Upper lobe of left lung (tissue), 6 donors: ENCODE measurements at regions not wholly inside any gene's neighbourhood (a gene's known extent, or its start where the extent isn't known, plus 50 kb on each side); places are given as distances from the start of the nearest gene placed in this dataset.

Experiments used
- ATAC-seq, 2 donors: fragments of 200-7000 bp; cut with Tn5 transposase; one replicate each; pipeline ENCODE4 v1.9.1; 2022; ENCODE audit warnings: mild to moderate bottlenecking in 2 of 2, moderate library complexity in 2 of 2; ENCODE audit not compliant: low FRiP score in 2 of 2
- DNase-seq, 2 donors: peaks; one replicate each; pipeline ENCODE4 v3.0.0-alpha.2; 2019 to 2020
- H3K27ac ChIP-seq, 4 donors: fragments of 200-600 bp; sonication (generic); one replicate each; pipeline ENCODE4 v1.5.1; 2016 to 2019
- H3K27me3 ChIP-seq, 4 donors: fragments of 200-600 bp; sonication (generic); one replicate each; pipeline ENCODE4 v1.5.1; 2017 to 2019
- H3K36me3 ChIP-seq, 4 donors: fragments of 200-600 bp; sonication (generic); one replicate each; pipeline ENCODE4 v1.5.1; 2016 to 2019
- H3K4me1 ChIP-seq, 4 donors: fragments of 200-600 bp; sonication (generic); one replicate each; pipeline ENCODE4 v1.5.1; 2018 to 2019
- H3K4me3 ChIP-seq, 4 donors: fragments of 200-600 bp; sonication (generic); one replicate each; pipeline ENCODE4 v1.5.1; 2017 to 2019; ENCODE audit warnings: mild to moderate bottlenecking in 2 of 4, moderate library complexity in 1 of 4
- H3K9me3 ChIP-seq, 4 donors: fragments of 200-600 bp; sonication (generic); one replicate each; pipeline ENCODE4 v1.5.1; 2018 to 2019
- CTCF ChIP-seq, 6 experiments: fragments of 450-650 bp in 4 of 6; fragments of 200-600 bp in 2 of 6; sonication (generic) in 2 of 6; IDR thresholded peaks; one replicate each; pipeline ENCODE4 v1.5.1; 2016 to 2019; ENCODE audit warnings: antibody characterized with exemption in 6 of 6
- EP300 ChIP-seq, 4 donors: sonication (generic); formaldehyde crosslinking; IDR thresholded peaks; one replicate each; pipeline ENCODE4 v1.5.1; 2017; ENCODE audit warnings: antibody characterized with exemption in 4 of 4, control low read depth in 2 of 4
- POLR2A ChIP-seq, 4 donors: fragments of 450-650 bp; IDR thresholded peaks; one replicate each; pipeline ENCODE4 v1.5.1; 2016 to 2017; ENCODE audit warnings: antibody characterized with exemption in 4 of 4, mild to moderate bottlenecking in 2 of 4
- POLR2AphosphoS5 ChIP-seq, 2 donors: sonication (generic); formaldehyde crosslinking; IDR thresholded peaks; one replicate each; pipeline ENCODE4 v1.5.1; 2017; ENCODE audit warnings: antibody characterized with exemption in 2 of 2
- WGBS, 2 donors: methylation state at CpG; one replicate each; pipeline ENCODE4 v1.1.5; 2017 to 2018; 5-methylcytosine and 5-hydroxymethylcytosine counted together
- donor health status: DM: no; HTN: no; CAD: no; lungs with moderate emphysema.
- donor health status: DM: no; HTN: yes; CAD: no; lungs with severe emphysema.

DNA sequence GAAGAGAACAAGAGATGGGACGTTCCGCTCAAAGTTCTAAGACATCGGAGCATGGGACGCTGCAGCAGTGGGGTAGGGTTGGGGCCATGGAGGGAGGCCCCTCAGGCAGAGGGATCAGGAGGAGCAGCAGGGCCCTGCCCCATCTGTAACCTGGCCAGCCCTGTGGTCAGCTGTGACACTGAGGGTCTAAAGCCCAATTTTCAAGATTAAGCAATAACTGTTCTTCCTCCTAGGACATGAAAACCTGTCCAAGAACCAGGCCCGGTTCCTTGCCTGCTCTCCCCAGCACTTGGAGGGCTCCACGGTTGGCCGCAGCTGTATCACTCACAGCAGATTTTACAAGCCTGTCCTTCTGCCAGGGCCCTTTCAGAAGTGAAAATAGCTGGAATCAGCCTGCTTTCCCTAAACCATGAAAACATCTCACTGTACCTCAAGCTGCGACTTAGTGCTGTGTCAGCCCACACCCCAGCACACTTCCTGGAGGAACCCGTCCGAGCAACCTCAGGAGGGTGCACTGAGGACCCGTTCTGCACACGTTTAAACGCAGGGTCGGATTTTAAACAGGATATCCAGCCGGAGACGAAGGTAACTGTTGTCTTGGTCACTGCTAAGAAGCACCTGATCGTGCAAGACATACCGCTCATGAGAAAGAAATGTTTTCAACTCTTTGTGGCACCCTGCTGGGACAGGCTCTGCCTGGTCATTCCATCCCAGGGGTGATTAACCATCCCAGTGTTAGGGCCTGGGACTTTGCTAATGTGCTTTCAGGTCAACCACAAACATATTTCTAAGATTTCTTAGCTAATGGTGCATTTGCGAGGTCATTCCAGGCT, 201.9 kb upstream of the DIO3 start:
- peaks cover 6 to 21% (median 12%) of the 10 kb centered on the region in 4 donors for H3K4me1 ChIP-seq
- DNase-seq (no peak), ATAC-seq (peak in 1 of 2 donors; percentile 47)
- peak overlapping the region; percentile 27 to 78 (median 66) for H3K27ac ChIP-seq
- peaks cover 0 to 4% (median 0%) of the 10 kb centered on the region in 4 donors for H3K9me3 ChIP-seq
- no peaks in the 10 kb centered on the region for H3K36me3 ChIP-seq
- TF ChIP-seq CTCF (IDR thresholded peaks at IDR 0.05) (no peak), EP300 (IDR thresholded peaks at IDR 0.05) (no peak), POLR2AphosphoS5 (IDR thresholded peaks at IDR 0.05) (peak in 1 of 2 donors; percentile 11)
- 56 to 63% methylated on average over 17 to 19 of the region's 19 CpGs for WGBS, 2 donors
- no peaks in the 10 kb centered on the region for H3K27me3 ChIP-seq
- H3K4me3 ChIP-seq: no peak overlapping the region

- peak; percentile 48 to 81 for DNase-seq
- no peaks in the 10 kb centered on the region for H3K9me3 ChIP-seq
- H3K27me3 ChIP-seq: no peaks in the 10 kb centered on the region
- peak overlapping the region; percentile 60 to 82 (median 76) for H3K27ac ChIP-seq
- H3K4me3 ChIP-seq: no peak overlapping the region
- no peaks in the 10 kb centered on the region for H3K36me3 ChIP-seq
- peaks cover 11 to 21% (median 14%) of the 10 kb centered on the region in 4 donors for H3K4me1 ChIP-seq
- peak; percentile 1 to 28 for ATAC-seq
- whole genome bisulfite sequencing, 2 donors: 34 to 36% methylated on average over 16 to 21 of the region's 21 CpGs
- peak in 1 of 4 donors; percentile 60 for TF ChIP-seq EP300 (IDR thresholded peaks at IDR 0.05)
- TF ChIP-seq CTCF (IDR thresholded peaks at IDR 0.05): no peak
- TF ChIP-seq POLR2A (IDR thresholded peaks at IDR 0.05): no peak
- peak; percentile 30 to 89 for TF ChIP-seq POLR2AphosphoS5 (IDR thresholded peaks at IDR 0.05)
These were observed 201.0 kb upstream of the DIO3 start for GRCh38 chr14:101360054-101360911.

DNA sequence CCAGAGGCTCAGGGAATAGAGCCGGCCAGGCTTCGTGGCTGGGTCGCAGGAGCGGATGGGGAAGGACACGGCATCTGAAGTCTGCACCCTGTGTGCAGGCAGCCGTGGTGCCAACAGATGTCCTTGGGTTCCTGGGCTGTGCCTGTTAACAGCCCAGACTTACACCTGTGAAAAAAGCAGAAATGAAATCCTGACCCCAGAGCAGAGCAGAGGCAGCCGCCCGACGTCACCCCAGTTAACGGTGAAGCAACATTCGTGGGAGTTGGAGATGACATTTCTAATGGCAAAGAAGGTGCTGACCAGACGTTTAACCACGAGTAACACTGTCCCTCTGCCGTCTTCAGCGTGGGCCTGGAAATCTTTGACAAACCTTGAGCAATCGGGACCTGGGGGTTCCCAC, 200.3 kb upstream of the DIO3 start:
- ATAC-seq: no peak
- WGBS, 2 donors: 69 to 72% methylated on average over 13 to 16 of the region's 16 CpGs

More for the DNA sequence above, 200.3 kb upstream of the DIO3 start:
- H3K36me3 ChIP-seq: no peaks in the 10 kb centered on the region
- H3K4me1 ChIP-seq: peaks cover 11 to 21% (median 16%) of the 10 kb centered on the region in 4 donors
- H3K9me3 ChIP-seq: no peaks in the 10 kb centered on the region
- TF ChIP-seq POLR2AphosphoS5 (IDR thresholded peaks at IDR 0.05) (no peak), CTCF (IDR thresholded peaks at IDR 0.05) (no peak), POLR2A (IDR thresholded peaks at IDR 0.05) (no peak), EP300 (IDR thresholded peaks at IDR 0.05) (no peak)
- H3K27ac ChIP-seq: peak overlapping the region; percentile 5 to 82 (median 76)
- no peak overlapping the region for H3K4me3 ChIP-seq
- peak in 1 of 2 donors; percentile 38 for DNase-seq
- no peaks in the 10 kb centered on the region for H3K27me3 ChIP-seq
